DMS 273 (cell line): ENCODE measurements at regions not wholly inside any gene's neighbourhood (a gene's known extent, or its start where the extent isn't known, plus 50 kb on each side); places are given as distances from the start of the nearest gene placed in this dataset.

ENCODE experiments used
- DNase-seq: peaks from one replicate; lab custom pipeline; 2025; ENCODE audit not compliant: unreplicated experiment; lab: John Stamatoyannopoulos, UW

GRCh38 chr13:44318161-44318560 lies 55.5 kb upstream of the SERP2 start:
- peak; percentile 85 for DNase-seq

GRCh38 chr13:44320611-44321010 lies 53.0 kb upstream of the SERP2 start:
- DNase-seq: no peak

- DNase-seq: no peak
Observed at GRCh38 chr13:44321961-44322360, 51.7 kb upstream of the SERP2 start.

GRCh38 chr13:44322928-44323327 lies 50.7 kb upstream of the SERP2 start:
- DNase-seq: no peak

GRCh38 chr13:44323754-44324153 lies 49.9 kb upstream of the SERP2 start:
- DNase-seq: no peak
